GM19324 (cell line): ENCODE measurements at regions not wholly inside any gene's neighbourhood (a gene's known extent, or its start where the extent isn't known, plus 50 kb on each side); places are given as distances from the start of the nearest gene placed in this dataset.
"Not testable (repeated sequence)": the region's sequence is repeated elsewhere in the genome, so short reads cannot be mapped to it uniquely, and the experiment has no call there.

Experiments
- ATAC-seq: cut with Tn5 transposase; IDR thresholded peaks from one replicate; pipeline ENCODE4 v1.9.1; 2021; ENCODE audit warnings: mild to moderate bottlenecking, moderate library complexity; ENCODE audit not compliant: unreplicated experiment, low FRiP score

- no peak for ATAC-seq
Measured at GRCh38 chr2:18999198-18999597, 359.2 kb downstream of the OSR1 start.

GRCh38 chr2:18998491-18998890, 359.9 kb downstream of the OSR1 start:
- ATAC-seq: no peak

- no peak for ATAC-seq
Measured at GRCh38 chr2:18993756-18994338, 364.6 kb downstream of the OSR1 start.

GRCh38 chr2:18991177-18992168, 366.9 kb downstream of the OSR1 start:
- ATAC-seq: no peak

- ATAC-seq: no peak
Measured at GRCh38 chr2:18988631-18989232, 369.7 kb downstream of the OSR1 start.

- ATAC-seq: no peak
Measured at GRCh38 chr2:18987592-18988073, 370.8 kb downstream of the OSR1 start.

- ATAC-seq: no peak
Measured at GRCh38 chr2:18987016-18987415, 371.4 kb downstream of the OSR1 start.

GRCh38 chr2:18986046-18986445, 372.4 kb downstream of the OSR1 start:
- no peak for ATAC-seq

- no peak for ATAC-seq
Measured at GRCh38 chr2:18980786-18981430, 377.5 kb downstream of the OSR1 start.

- ATAC-seq: no peak
Measured at GRCh38 chr2:18980104-18980785, 378.2 kb downstream of the OSR1 start.

GRCh38 chr2:18977409-18977808, 381.0 kb downstream of the OSR1 start:
- no peak for ATAC-seq

- peak; percentile 67 for ATAC-seq
Measured at GRCh38 chr2:18976168-18976961, 382.1 kb downstream of the OSR1 start.

- no peak for ATAC-seq
Measured at GRCh38 chr2:18975506-18976167, 382.8 kb downstream of the OSR1 start.

GRCh38 chr2:18971628-18972027, 382.3 kb upstream of the NT5C1B start:
- no peak for ATAC-seq

- ATAC-seq: no peak
Measured at GRCh38 chr2:18971069-18971378, 381.7 kb upstream of the NT5C1B start.

- ATAC-seq: no peak
Measured at GRCh38 chr2:18966131-18966530, 376.8 kb upstream of the NT5C1B start.

GRCh38 chr2:18963739-18964256, 374.4 kb upstream of the NT5C1B start:
- not testable (repeated sequence) for ATAC-seq

GRCh38 chr2:18961991-18962421, 372.6 kb upstream of the NT5C1B start:
- ATAC-seq: no peak
